ENCODE measurements at regions not wholly inside any gene's neighbourhood (a gene's known extent, or its start where the extent isn't known, plus 50 kb on each side); places are given as distances from the start of the nearest gene placed in this dataset.
"Not testable (repeated sequence)": the region's sequence is repeated elsewhere in the genome, so short reads cannot be mapped to it uniquely, and the experiment has no call there.

- no peak for ATAC-seq (replicated peaks)
Observed at GRCh38 chr12:97800561-97800960, 338.0 kb downstream of the RMST start.

GRCh38 chr12:97801471-97802059 lies 339.0 kb downstream of the RMST start:
- Mint-ChIP-seq H3K27me3 (peaks cover 4% of the 10 kb centered on the region), H3K36me3 (ENCODE audit: low read depth) (no peaks in the 10 kb centered on the region), H3K4me3 (no peak overlapping the region), H3K27ac (no peak overlapping the region), H3K4me1 (no peaks in the 10 kb centered on the region), H3K9me3 (peaks cover 6% of the 10 kb centered on the region)
- no peak for ATAC-seq (replicated peaks)

More at GRCh38 chr12:97800561-97800960, 338.0 kb downstream of the RMST start:
- H3K4me3 Mint-ChIP-seq, result no peak overlapping the region
- H3K36me3 Mint-ChIP-seq (ENCODE audit: low read depth), result no peaks in the 10 kb centered on the region
- no peak overlapping the region for H3K27ac Mint-ChIP-seq
- H3K4me1 Mint-ChIP-seq, result no peaks in the 10 kb centered on the region
- peaks cover 7% of the 10 kb centered on the region for H3K9me3 Mint-ChIP-seq
- H3K27me3 Mint-ChIP-seq, result peaks cover 4% of the 10 kb centered on the region

- H3K36me3 Mint-ChIP-seq (ENCODE audit: low read depth), result no peaks in the 10 kb centered on the region
- H3K4me3 Mint-ChIP-seq, result no peak overlapping the region
- no peaks in the 10 kb centered on the region for H3K9me3 Mint-ChIP-seq
- ATAC-seq (replicated peaks), result no peak
- H3K27ac Mint-ChIP-seq, result no peak overlapping the region
- no peaks in the 10 kb centered on the region for H3K27me3 Mint-ChIP-seq
- H3K4me1 Mint-ChIP-seq, result no peaks in the 10 kb centered on the region
Observed at GRCh38 chr12:97805146-97805545, 342.5 kb downstream of the RMST start.

GRCh38 chr12:97813301-97813700 lies 350.7 kb downstream of the RMST start:
- Mint-ChIP-seq H3K27ac (no peak overlapping the region), H3K4me3 (no peak overlapping the region), H3K4me1 (no peaks in the 10 kb centered on the region), H3K27me3 (no peaks in the 10 kb centered on the region), H3K9me3 (peaks cover 13% of the 10 kb centered on the region), H3K36me3 (ENCODE audit: low read depth) (no peaks in the 10 kb centered on the region)
- no peak for ATAC-seq (replicated peaks)

- no peak for ATAC-seq (replicated peaks)
- no peaks in the 10 kb centered on the region for H3K4me1 Mint-ChIP-seq
- peaks cover 3% of the 10 kb centered on the region for H3K27me3 Mint-ChIP-seq
- H3K9me3 Mint-ChIP-seq, result peaks cover 3% of the 10 kb centered on the region
- no peaks in the 10 kb centered on the region for H3K36me3 Mint-ChIP-seq (ENCODE audit: low read depth)
- H3K27ac Mint-ChIP-seq, result no peak overlapping the region
- H3K4me3 Mint-ChIP-seq, result no peak overlapping the region
Observed at GRCh38 chr12:97821806-97822205, 359.2 kb downstream of the RMST start.

- Mint-ChIP-seq H3K27ac (no peak overlapping the region), H3K9me3 (no peaks in the 10 kb centered on the region), H3K27me3 (no peaks in the 10 kb centered on the region), H3K36me3 (ENCODE audit: low read depth) (no peaks in the 10 kb centered on the region), H3K4me3 (no peak overlapping the region), H3K4me1 (no peaks in the 10 kb centered on the region)
- no peak for ATAC-seq (replicated peaks)
Observed at GRCh38 chr12:97835541-97835940, 372.9 kb downstream of the RMST start.

- Mint-ChIP-seq H3K4me1 (no peaks in the 10 kb centered on the region), H3K36me3 (ENCODE audit: low read depth) (no peaks in the 10 kb centered on the region), H3K4me3 (no peak overlapping the region), H3K9me3 (no peaks in the 10 kb centered on the region), H3K27ac (no peak overlapping the region), H3K27me3 (no peaks in the 10 kb centered on the region)
- ATAC-seq (replicated peaks), result no peak
Observed at GRCh38 chr12:97837401-97837800, 374.8 kb downstream of the RMST start.

- Mint-ChIP-seq H3K4me1 (no peaks in the 10 kb centered on the region), H3K4me3 (no peak overlapping the region)
- no peak for ATAC-seq (replicated peaks)
Observed at GRCh38 chr12:97848051-97848450, 385.4 kb downstream of the RMST start.

GRCh38 chr12:97854477-97854876 lies 391.9 kb downstream of the RMST start:
- H3K27ac Mint-ChIP-seq, result no peak overlapping the region
- no peaks in the 10 kb centered on the region for H3K36me3 Mint-ChIP-seq (ENCODE audit: low read depth)
- ATAC-seq (replicated peaks), result no peak
- H3K27me3 Mint-ChIP-seq, result peaks cover 2% of the 10 kb centered on the region
- no peak overlapping the region for H3K4me3 Mint-ChIP-seq
- peaks cover 2% of the 10 kb centered on the region for H3K9me3 Mint-ChIP-seq
- no peaks in the 10 kb centered on the region for H3K4me1 Mint-ChIP-seq

More at GRCh38 chr12:97848051-97848450, 385.4 kb downstream of the RMST start:
- Mint-ChIP-seq H3K9me3 (peaks cover 4% of the 10 kb centered on the region), H3K27me3 (no peaks in the 10 kb centered on the region), H3K27ac (no peak overlapping the region), H3K36me3 (ENCODE audit: low read depth) (no peaks in the 10 kb centered on the region)

- Mint-ChIP-seq H3K27ac (no peak overlapping the region), H3K9me3 (peaks cover 8% of the 10 kb centered on the region), H3K36me3 (ENCODE audit: low read depth) (no peaks in the 10 kb centered on the region), H3K4me1 (no peaks in the 10 kb centered on the region), H3K27me3 (no peaks in the 10 kb centered on the region), H3K4me3 (no peak overlapping the region)
- ATAC-seq (replicated peaks), result no peak
Observed at GRCh38 chr12:97862072-97862471, 399.5 kb downstream of the RMST start.

- Mint-ChIP-seq H3K36me3 (ENCODE audit: low read depth) (no peaks in the 10 kb centered on the region), H3K27me3 (no peaks in the 10 kb centered on the region), H3K4me1 (no peaks in the 10 kb centered on the region), H3K27ac (no peak overlapping the region), H3K9me3 (no peaks in the 10 kb centered on the region), H3K4me3 (no peak overlapping the region)
- no peak for ATAC-seq (replicated peaks)
Observed at GRCh38 chr12:97875064-97875463, 412.5 kb downstream of the RMST start.

- no peak overlapping the region for H3K4me3 Mint-ChIP-seq
- no peak for ATAC-seq (replicated peaks)
- no peaks in the 10 kb centered on the region for H3K4me1 Mint-ChIP-seq
- no peaks in the 10 kb centered on the region for H3K9me3 Mint-ChIP-seq
- no peak overlapping the region for H3K27ac Mint-ChIP-seq
- H3K27me3 Mint-ChIP-seq, result no peaks in the 10 kb centered on the region
- H3K36me3 Mint-ChIP-seq (ENCODE audit: low read depth), result no peaks in the 10 kb centered on the region
Observed at GRCh38 chr12:97876780-97877179, 414.2 kb downstream of the RMST start.

- ATAC-seq (replicated peaks), result no peak
- Mint-ChIP-seq H3K4me1 (no peaks in the 10 kb centered on the region), H3K36me3 (ENCODE audit: low read depth) (no peaks in the 10 kb centered on the region), H3K27ac (no peak overlapping the region), H3K4me3 (no peak overlapping the region), H3K9me3 (no peaks in the 10 kb centered on the region), H3K27me3 (no peaks in the 10 kb centered on the region)
Observed at GRCh38 chr12:97877404-97877803, 414.8 kb downstream of the RMST start.

- H3K4me1 Mint-ChIP-seq, result no peaks in the 10 kb centered on the region
- H3K27ac Mint-ChIP-seq, result no peak overlapping the region
- no peaks in the 10 kb centered on the region for H3K36me3 Mint-ChIP-seq (ENCODE audit: low read depth)
- H3K9me3 Mint-ChIP-seq, result peaks cover 5% of the 10 kb centered on the region
- no peaks in the 10 kb centered on the region for H3K27me3 Mint-ChIP-seq
- ATAC-seq (replicated peaks), result no peak
- no peak overlapping the region for H3K4me3 Mint-ChIP-seq
Observed at GRCh38 chr12:97886511-97887176, 424.0 kb downstream of the RMST start.

GRCh38 chr12:97897881-97898280 lies 435.3 kb downstream of the RMST start:
- not testable (repeated sequence) for H3K9me3 Mint-ChIP-seq; H3K36me3 Mint-ChIP-seq (ENCODE audit: low read depth); H3K27me3 Mint-ChIP-seq; ATAC-seq (replicated peaks); H3K4me1 Mint-ChIP-seq; H3K4me3 Mint-ChIP-seq; H3K27ac Mint-ChIP-seq

Measured in activated T-helper 17 cell treated with anti-CD3 and anti-CD28 coated beads, Interleukin-2, amount 50 U/mL, for 72 hours (primary cell).